Eye (tissue), 1 donor: ENCODE measurements at regions not wholly inside any gene's neighbourhood (a gene's known extent, or its start where the extent isn't known, plus 50 kb on each side); places are given as distances from the start of the nearest gene placed in this dataset.
A peak's percentile ranks its signal among the peaks of the same experiment; 100 is the strongest.

ENCODE experiments used
- DNase-seq: peaks from one replicate; pipeline ENCODE4 v3.0.0-alpha.2; 2015

DNA sequence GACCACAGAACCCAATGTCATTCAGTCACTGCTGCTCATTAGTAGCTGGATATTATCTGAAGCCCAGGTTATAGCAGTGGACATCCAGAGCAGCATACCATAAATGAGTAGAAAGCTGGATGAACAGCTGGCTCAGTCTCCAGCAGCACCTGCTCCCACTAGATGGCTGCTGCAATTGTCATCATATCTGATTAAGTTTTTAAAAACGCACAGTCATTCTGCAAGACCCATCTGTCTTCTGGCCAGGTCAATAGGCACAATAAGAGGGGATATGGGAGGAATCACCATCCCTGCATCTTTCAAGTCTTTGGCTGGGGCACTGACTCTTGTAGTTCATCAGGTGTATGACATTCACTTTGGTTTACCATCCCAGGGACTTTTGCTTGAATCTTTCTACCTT lies 55.1 kb upstream of the XDH start:
- peak; percentile 9 for DNase-seq

DNA sequence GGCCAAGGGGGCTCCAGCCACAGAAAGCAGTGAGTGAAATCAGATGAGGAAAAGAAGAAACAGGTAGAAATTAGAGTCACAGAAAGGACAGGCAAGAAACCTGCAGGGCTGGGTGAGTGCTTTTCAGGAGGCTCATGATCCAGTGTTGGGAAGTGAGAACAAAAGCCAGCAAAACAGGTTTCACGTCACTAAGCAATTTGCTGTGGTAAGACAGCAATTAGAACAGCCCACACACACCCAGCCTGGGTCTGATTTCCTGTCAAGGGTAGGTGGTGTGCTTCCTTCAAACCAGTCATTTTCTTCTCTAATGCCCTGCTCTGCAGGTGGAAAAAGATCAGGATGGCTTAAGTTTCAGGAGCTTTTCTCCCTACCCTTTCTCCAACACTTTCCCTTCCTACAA lies 52.9 kb upstream of the XDH start:
- peak; percentile 2 for DNase-seq
